HCT116 (cell line): ENCODE measurements at regions not wholly inside any gene's neighbourhood (a gene's known extent, or its start where the extent isn't known, plus 50 kb on each side); places are given as distances from the start of the nearest gene placed in this dataset.

Source experiments
- CEBPB ChIP-seq: IDR thresholded peaks from 2 replicates; pipeline ENCODE4 v1.6.1; 2012; ENCODE audit warnings: low read depth
- EZH2 ChIP-seq: fragments of 200-600 bp; sonication (generic); IDR thresholded peaks from 2 replicates; pipeline ENCODE4 v1.6.1; 2017; ENCODE audit warnings: antibody characterized with exemption, mixed run types
- JUND ChIP-seq: IDR thresholded peaks from 2 replicates; pipeline ENCODE4 v1.6.1; 2012
- POLR2A ChIP-seq: IDR thresholded peaks from 2 replicates; pipeline ENCODE4 v1.7.0; 2011; ENCODE audit warnings: borderline replicate concordance; ENCODE audit not compliant: insufficient read depth, insufficient read length; ENCODE audit errors: extremely low read depth
- POLR2AphosphoS5 ChIP-seq: IDR thresholded peaks from 2 replicates; pipeline ENCODE4 v1.6.1; 2011; ENCODE audit warnings: mild to moderate bottlenecking, low read depth, low read length, moderate library complexity
- RAD21 ChIP-seq: IDR thresholded peaks from 2 replicates; pipeline ENCODE4 v1.6.1; 2012; ENCODE audit warnings: low read depth, mild to moderate bottlenecking
- SIN3A ChIP-seq: IDR thresholded peaks from 2 replicates; pipeline ENCODE4 v1.6.1; 2012; ENCODE audit warnings: low read depth
- SRF ChIP-seq: IDR thresholded peaks from 2 replicates; pipeline ENCODE4 v1.6.1; 2012; ENCODE audit warnings: low read depth
- YY1 ChIP-seq: IDR thresholded peaks from 2 replicates; pipeline ENCODE4 v1.6.1; 2011; ENCODE audit warnings: low read length, low read depth, moderate library complexity, mild to moderate bottlenecking; ENCODE audit not compliant: insufficient replicate concordance; ENCODE audit errors: extremely low read depth
- ZFX ChIP-seq: fragments of 450-650 bp; IDR thresholded peaks from 2 replicates; pipeline ENCODE4 v1.6.1; 2017
- TF ChIP-seq, protein P1 (sequence below), 3 experiments: fragments of 200-600 bp in 1 of 3; sonication (generic) in 1 of 3; IDR thresholded peaks in 2 of 3; conservative IDR thresholded peaks in 1 of 3; 2 replicates each; pipeline ENCODE4 v1.5.1; 2012 to 2017; ENCODE audit warnings: low read depth in 2 of 3, low read length in 2 of 3, antibody characterized with exemption in 1 of 3, borderline replicate concordance in 1 of 3, control low read depth in 1 of 3, mild to moderate bottlenecking in 1 of 3, mixed read lengths in 1 of 3, mixed run types in 1 of 3, moderate library complexity in 1 of 3; ENCODE audit not compliant: insufficient read depth in 1 of 3
- TF ChIP-seq, protein P2 (sequence below): IDR thresholded peaks from 2 replicates; pipeline ENCODE4 v1.6.1; 2011; ENCODE audit warnings: mild to moderate bottlenecking, low read length, moderate library complexity; ENCODE audit not compliant: insufficient replicate concordance; ENCODE audit errors: extremely low read depth
- TF ChIP-seq, protein P3 (sequence below): IDR thresholded peaks from 2 replicates; pipeline ENCODE4 v1.6.1; 2012

DNA sequence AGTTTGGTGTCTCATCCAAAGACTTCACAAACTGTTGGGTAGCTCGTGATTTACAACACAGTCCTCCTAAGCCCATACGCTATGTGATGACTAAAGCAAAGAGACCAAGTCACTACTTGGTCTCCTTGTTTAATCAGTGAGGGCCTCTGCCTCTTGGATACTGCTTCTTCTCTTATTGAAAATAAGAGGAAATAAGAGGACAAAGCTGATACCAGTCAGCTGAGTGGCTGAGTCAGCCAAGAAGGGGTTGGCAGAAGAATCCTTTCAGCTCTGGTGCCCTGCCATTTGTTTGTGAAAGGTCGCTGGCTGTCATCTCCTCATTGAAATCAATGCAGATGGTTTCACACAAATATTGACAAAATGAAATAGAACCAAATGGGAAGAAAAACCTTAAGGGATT lies 67.5 kb upstream of the SLC35F4 start:
- TF ChIP-seq, protein P1, sequence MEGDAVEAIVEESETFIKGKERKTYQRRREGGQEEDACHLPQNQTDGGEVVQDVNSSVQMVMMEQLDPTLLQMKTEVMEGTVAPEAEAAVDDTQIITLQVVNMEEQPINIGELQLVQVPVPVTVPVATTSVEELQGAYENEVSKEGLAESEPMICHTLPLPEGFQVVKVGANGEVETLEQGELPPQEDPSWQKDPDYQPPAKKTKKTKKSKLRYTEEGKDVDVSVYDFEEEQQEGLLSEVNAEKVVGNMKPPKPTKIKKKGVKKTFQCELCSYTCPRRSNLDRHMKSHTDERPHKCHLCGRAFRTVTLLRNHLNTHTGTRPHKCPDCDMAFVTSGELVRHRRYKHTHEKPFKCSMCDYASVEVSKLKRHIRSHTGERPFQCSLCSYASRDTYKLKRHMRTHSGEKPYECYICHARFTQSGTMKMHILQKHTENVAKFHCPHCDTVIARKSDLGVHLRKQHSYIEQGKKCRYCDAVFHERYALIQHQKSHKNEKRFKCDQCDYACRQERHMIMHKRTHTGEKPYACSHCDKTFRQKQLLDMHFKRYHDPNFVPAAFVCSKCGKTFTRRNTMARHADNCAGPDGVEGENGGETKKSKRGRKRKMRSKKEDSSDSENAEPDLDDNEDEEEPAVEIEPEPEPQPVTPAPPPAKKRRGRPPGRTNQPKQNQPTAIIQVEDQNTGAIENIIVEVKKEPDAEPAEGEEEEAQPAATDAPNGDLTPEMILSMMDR (IDR thresholded peaks at IDR 0.05 in 2 of 3, conservative IDR thresholded peaks at IDR 0.05 in 1 of 3; ENCODE audit: borderline replicate concordance in 1 of 3, insufficient read depth in 1 of 3, low read depth in 2 of 3, low read length in 2 of 3), result no peak
- TF ChIP-seq POLR2A, result no peak
- no peak for TF ChIP-seq SIN3A
- no peak for TF ChIP-seq JUND
- no peak for TF ChIP-seq RAD21
- TF ChIP-seq ZFX, result no peak
- no peak for TF ChIP-seq EZH2
- TF ChIP-seq CEBPB, result no peak
- no peak for TF ChIP-seq SRF
- no peak for TF ChIP-seq POLR2AphosphoS5
- no peak for TF ChIP-seq YY1
- TF ChIP-seq, protein P2, sequence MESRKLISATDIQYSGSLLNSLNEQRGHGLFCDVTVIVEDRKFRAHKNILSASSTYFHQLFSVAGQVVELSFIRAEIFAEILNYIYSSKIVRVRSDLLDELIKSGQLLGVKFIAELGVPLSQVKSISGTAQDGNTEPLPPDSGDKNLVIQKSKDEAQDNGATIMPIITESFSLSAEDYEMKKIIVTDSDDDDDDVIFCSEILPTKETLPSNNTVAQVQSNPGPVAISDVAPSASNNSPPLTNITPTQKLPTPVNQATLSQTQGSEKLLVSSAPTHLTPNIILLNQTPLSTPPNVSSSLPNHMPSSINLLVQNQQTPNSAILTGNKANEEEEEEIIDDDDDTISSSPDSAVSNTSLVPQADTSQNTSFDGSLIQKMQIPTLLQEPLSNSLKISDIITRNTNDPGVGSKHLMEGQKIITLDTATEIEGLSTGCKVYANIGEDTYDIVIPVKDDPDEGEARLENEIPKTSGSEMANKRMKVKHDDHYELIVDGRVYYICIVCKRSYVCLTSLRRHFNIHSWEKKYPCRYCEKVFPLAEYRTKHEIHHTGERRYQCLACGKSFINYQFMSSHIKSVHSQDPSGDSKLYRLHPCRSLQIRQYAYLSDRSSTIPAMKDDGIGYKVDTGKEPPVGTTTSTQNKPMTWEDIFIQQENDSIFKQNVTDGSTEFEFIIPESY, result no peak
- TF ChIP-seq, protein P3, sequence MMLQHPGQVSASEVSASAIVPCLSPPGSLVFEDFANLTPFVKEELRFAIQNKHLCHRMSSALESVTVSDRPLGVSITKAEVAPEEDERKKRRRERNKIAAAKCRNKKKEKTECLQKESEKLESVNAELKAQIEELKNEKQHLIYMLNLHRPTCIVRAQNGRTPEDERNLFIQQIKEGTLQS, result no peak
